OCI-LY7 (cell line): ENCODE measurements at regions not wholly inside any gene's neighbourhood (a gene's known extent, or its start where the extent isn't known, plus 50 kb on each side); places are given as distances from the start of the nearest gene placed in this dataset.

Source experiments
- BruUV-seq: library from RNA; stranded (reverse); fragments of 400-500 nt; replicated peaks from 2 replicates; lab custom pipeline; 2021; lab: Mats Ljungman, UMichigan
- CTCF ChIA-PET: fragments of 300-600 bp; sonication (Branson Sonifier 250); formaldehyde crosslinking; loops from one replicate; lab custom pipeline; 2022; ENCODE audit warnings: antibody characterized with exemption; ENCODE audit not compliant: unreplicated experiment; lab: Charles Lee
- POLR2A ChIA-PET: fragments of 300-600 bp; sonication (Branson Sonifier 250); formaldehyde crosslinking; loops from one replicate; lab custom pipeline; 2022; ENCODE audit warnings: antibody characterized with exemption; lab: Charles Lee
- DNase-seq: peaks from one replicate; pipeline ENCODE4 v3.0.0-alpha.2; 2015; ENCODE audit warnings: low spot score
- H2AFZ ChIP-seq: fragments of 200-600 bp; sonication (generic), shearing (Covaris generic); 2 replicates; pipeline ENCODE4 v1.6.1; 2014; ENCODE audit warnings: mild to moderate bottlenecking, antibody characterized with exemption, low read length, moderate library complexity
- H3K27ac ChIP-seq: fragments of 200-600 bp; sonication (generic); 2 replicates; pipeline ENCODE4 v1.5.1; 2014; ENCODE audit warnings: mixed run types, low read depth, mild to moderate bottlenecking, moderate library complexity, low read length, inconsistent platforms; ENCODE audit not compliant: poor library complexity, severe bottlenecking
- H3K36me3 ChIP-seq: fragments of 200-600 bp; sonication (generic); 2 replicates; pipeline ENCODE4 v1.6.1; 2014; ENCODE audit warnings: mild to moderate bottlenecking, antibody characterized with exemption, low read length, moderate library complexity, mixed read lengths; ENCODE audit not compliant: insufficient read depth
- H3K4me1 ChIP-seq: fragments of 200-600 bp; sonication (generic); 2 replicates; pipeline ENCODE4 v1.5.1; 2014; ENCODE audit warnings: mild to moderate bottlenecking, low read length; ENCODE audit not compliant: insufficient read depth, poor library complexity, severe bottlenecking
- H3K4me2 ChIP-seq: fragments of 200-600 bp; sonication (generic); 2 replicates; pipeline ENCODE4 v1.6.1; 2014; ENCODE audit warnings: mild to moderate bottlenecking, low read length
- H3K4me3 ChIP-seq: fragments of 200-600 bp; sonication (generic); 2 replicates; pipeline ENCODE4 v1.5.1; 2014; ENCODE audit warnings: mild to moderate bottlenecking, low read depth, low read length; ENCODE audit not compliant: poor library complexity, severe bottlenecking
- H3K79me2 ChIP-seq: fragments of 200-600 bp; sonication (generic); 2 replicates; pipeline ENCODE4 v1.6.1; 2016; ENCODE audit warnings: low read depth, mild to moderate bottlenecking, low read length, moderate library complexity, mixed read lengths; ENCODE audit not compliant: insufficient read depth
- H3K9me2 ChIP-seq: fragments of 200-600 bp; sonication (generic); 2 replicates; pipeline ENCODE4 v1.6.1; 2016; ENCODE audit warnings: mild to moderate bottlenecking, low read length, mixed read lengths; ENCODE audit not compliant: insufficient read depth
- H3K9me3 ChIP-seq: fragments of 200-600 bp; sonication (generic); 2 replicates; pipeline ENCODE4 v1.6.1; 2014; ENCODE audit warnings: mild to moderate bottlenecking, mixed run types, low read length, mixed read lengths
- H4K20me1 ChIP-seq: fragments of 200-600 bp; sonication (generic); 2 replicates; pipeline ENCODE4 v1.6.1; 2014; ENCODE audit warnings: mild to moderate bottlenecking, antibody characterized with exemption, low read length, moderate library complexity, mixed read lengths; ENCODE audit not compliant: insufficient read depth
- EZH2phosphoT487 ChIP-seq: fragments of 200-600 bp; sonication (generic); IDR thresholded peaks from 2 replicates; pipeline ENCODE4 v1.6.1; 2018; ENCODE audit warnings: low read depth, borderline replicate concordance, mild to moderate bottlenecking, mixed run types, antibody characterized with exemption, low read length, moderate library complexity, mixed read lengths
- intact Hi-C: fragments of 100-400 bp; cut with micrococcal nuclease; formaldehyde crosslinking; loops from one replicate; pipeline ENCODE4 v1.10.0; 2022; ENCODE audit not compliant: unreplicated experiment
- TF ChIP-seq, protein P1 (sequence below): fragments of 200-600 bp; sonication (generic); conservative IDR thresholded peaks from 2 replicates; pipeline ENCODE4 v1.5.1; 2014; ENCODE audit warnings: mild to moderate bottlenecking, antibody characterized with exemption, low read length, moderate library complexity, mixed read lengths

DNA sequence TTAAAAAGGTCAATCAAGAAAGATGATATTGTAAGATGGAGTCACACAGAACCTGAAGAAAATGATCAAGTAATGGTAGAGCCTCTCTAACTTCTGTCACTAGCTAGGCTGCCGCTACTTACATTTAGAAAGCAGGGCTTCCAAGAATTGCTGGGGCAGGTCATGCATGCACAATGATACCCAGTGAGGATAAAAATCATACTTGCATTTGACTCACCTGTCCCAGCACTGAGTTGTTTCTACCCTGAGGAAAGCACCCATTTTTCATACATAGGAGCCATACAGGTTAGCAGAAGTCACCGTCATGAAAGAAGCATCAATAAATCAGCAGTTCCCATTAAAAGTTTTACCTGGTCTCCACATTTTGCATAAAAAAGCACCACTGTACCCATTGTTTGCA, 662.3 kb upstream of the FANCL start:
- H3K4me1 ChIP-seq = no peaks in the 10 kb centered on the region
- H3K9me3 ChIP-seq = no peaks in the 10 kb centered on the region
- no peaks in the 10 kb centered on the region for H3K9me2 ChIP-seq
- TF ChIP-seq EZH2phosphoT487 = no peak
- TF ChIP-seq, protein P1, sequence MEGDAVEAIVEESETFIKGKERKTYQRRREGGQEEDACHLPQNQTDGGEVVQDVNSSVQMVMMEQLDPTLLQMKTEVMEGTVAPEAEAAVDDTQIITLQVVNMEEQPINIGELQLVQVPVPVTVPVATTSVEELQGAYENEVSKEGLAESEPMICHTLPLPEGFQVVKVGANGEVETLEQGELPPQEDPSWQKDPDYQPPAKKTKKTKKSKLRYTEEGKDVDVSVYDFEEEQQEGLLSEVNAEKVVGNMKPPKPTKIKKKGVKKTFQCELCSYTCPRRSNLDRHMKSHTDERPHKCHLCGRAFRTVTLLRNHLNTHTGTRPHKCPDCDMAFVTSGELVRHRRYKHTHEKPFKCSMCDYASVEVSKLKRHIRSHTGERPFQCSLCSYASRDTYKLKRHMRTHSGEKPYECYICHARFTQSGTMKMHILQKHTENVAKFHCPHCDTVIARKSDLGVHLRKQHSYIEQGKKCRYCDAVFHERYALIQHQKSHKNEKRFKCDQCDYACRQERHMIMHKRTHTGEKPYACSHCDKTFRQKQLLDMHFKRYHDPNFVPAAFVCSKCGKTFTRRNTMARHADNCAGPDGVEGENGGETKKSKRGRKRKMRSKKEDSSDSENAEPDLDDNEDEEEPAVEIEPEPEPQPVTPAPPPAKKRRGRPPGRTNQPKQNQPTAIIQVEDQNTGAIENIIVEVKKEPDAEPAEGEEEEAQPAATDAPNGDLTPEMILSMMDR = no peak
- DNase-seq = no peak
- H3K79me2 ChIP-seq = no peaks in the 10 kb centered on the region
- CTCF ChIA-PET = no interaction called here
- POLR2A ChIA-PET = no interaction called here
- H3K27ac ChIP-seq = no peak overlapping the region
- intact Hi-C loops = no loop called here
- no peaks in the 10 kb centered on the region for H4K20me1 ChIP-seq
- no TSS peak for BruUV-seq
- H2AFZ ChIP-seq = no peak overlapping the region
- no peak overlapping the region for H3K4me3 ChIP-seq
- H3K4me2 ChIP-seq = no peak overlapping the region
- H3K36me3 ChIP-seq = no peaks in the 10 kb centered on the region

DNA sequence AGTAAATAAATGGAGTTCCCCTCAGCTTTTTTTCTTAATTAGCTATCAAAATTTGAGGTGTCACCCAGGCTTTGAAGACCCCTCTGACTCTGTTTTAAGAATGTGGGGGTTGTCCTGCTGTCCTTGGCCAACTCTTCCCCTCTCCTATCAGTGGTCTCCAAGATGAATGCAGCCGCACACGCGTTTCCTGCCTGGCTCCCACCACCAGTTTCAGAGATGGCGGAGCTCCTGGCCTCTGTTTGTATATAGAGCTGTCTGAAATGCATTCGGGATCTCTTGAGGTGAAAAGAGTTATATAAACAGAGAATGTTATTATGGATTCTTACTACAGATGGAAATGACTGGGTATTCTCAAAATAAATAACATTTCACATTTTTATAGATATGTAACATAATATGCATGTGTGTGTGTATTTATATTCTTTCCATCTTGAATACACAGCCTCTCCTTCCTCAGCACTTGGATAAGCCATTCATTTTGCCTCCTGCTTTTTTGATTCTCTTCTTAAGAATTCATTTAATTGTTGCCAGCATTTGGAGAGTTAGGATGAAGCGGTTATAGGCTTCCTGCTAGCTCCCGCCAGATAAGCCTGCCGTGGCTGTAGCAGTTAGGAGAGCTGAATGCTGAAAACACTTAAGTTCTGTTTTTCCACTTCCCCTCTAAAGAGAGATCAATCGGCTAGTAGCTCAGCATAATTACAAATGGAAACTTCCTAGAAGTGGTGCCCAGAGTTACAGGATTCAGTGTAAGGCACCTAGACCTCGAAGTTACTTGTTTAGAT, 659.3 kb upstream of the FANCL start:
- ChIA-PET POLR2A (no interaction called here), CTCF (no interaction called here)
- Histone ChIP-seq H4K20me1 (no peaks in the 10 kb centered on the region), H3K4me2 (no peak overlapping the region), H3K27ac (no peak overlapping the region), H3K4me3 (no peak overlapping the region), H3K79me2 (no peaks in the 10 kb centered on the region), H2AFZ (no peak overlapping the region), H3K9me2 (no peaks in the 10 kb centered on the region), H3K36me3 (no peaks in the 10 kb centered on the region), H3K4me1 (no peaks in the 10 kb centered on the region), H3K9me3 (no peaks in the 10 kb centered on the region)
- intact Hi-C loops = no loop called here
- TF ChIP-seq, protein P1 = no peak
- no peak for TF ChIP-seq EZH2phosphoT487
- BruUV-seq = no TSS peak
- DNase-seq = no peak

DNA sequence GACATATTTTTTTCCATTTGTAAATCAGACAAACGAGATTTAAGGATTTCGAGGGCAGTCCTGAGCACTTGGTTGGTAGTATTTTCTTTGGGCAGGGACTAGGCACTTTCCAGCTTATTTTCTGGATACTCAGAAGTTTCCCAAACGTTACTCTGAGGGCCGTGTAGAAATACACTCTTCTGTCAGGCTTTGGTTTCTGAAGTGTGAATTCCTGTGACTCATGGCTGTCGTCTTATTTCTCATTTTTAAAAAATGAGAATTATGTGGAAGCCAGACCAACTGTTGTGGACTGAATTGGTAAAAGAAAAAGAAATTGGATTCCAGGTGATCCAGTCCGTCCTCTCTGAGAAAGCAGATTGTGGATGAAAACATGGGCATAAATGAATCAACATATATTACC, 658.6 kb upstream of the FANCL start:
- ChIA-PET CTCF (no interaction called here), POLR2A (interaction anchor here (1.1 kb wide), 1 partner anchor 53 kb away, joined by 3 read pairs; no protein-coding TSS in a partner anchor)
- intact Hi-C loops = no loop called here
- no peak overlapping the region for H2AFZ ChIP-seq
- no peaks in the 10 kb centered on the region for H3K4me1 ChIP-seq
- H3K4me3 ChIP-seq = no peak overlapping the region
- no peak for DNase-seq
- BruUV-seq = no TSS peak
- H3K9me3 ChIP-seq = no peaks in the 10 kb centered on the region
- no peak for TF ChIP-seq EZH2phosphoT487
- TF ChIP-seq, protein P1 = no peak
- H4K20me1 ChIP-seq = no peaks in the 10 kb centered on the region
- H3K79me2 ChIP-seq = no peaks in the 10 kb centered on the region
- no peaks in the 10 kb centered on the region for H3K36me3 ChIP-seq
- H3K4me2 ChIP-seq = no peak overlapping the region
- no peaks in the 10 kb centered on the region for H3K9me2 ChIP-seq
- H3K27ac ChIP-seq = no peak overlapping the region
